ENCODE measurements at regions not wholly inside any gene's neighbourhood (a gene's known extent, or its start where the extent isn't known, plus 50 kb on each side); places are given as distances from the start of the nearest gene placed in this dataset.

DNA sequence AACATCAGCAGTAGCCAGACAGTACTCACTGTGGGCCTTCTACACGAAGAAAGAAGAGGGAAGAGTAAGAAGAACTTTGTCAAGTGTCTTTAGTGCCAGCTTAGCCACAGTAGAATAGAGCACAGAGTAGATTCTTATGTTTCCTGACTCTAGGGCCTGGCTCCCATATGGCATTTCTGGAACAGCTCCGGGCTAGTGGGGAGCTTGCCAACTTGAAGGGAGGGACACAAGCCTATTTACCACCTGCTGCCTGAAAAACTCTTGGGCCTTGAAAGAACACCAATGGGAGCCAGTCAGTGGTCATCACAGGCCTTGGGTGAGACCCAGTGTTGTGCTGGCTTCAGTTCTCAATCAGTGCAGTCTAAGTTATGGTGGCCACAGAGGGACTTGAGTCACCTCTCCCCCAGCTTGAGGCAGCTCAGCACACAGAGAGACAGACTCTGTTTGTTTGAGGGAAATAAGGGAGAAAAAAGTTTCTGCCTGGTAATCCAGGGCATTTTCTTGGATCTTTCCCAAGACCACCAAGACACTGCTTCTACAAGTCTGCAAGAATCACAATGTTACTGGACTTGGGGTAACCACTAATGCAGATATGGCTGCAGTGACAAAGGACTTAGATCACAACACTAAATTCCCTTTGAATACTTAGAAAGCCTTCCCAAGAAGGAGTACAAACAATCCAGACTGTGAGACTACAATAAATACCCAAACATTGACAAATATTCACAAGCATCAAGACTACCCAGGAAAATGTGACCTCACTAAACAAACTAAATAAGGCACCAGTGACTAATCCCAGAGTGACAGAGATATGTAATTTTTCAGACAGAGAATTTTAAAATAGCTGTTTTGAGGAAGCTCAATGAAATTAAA lies 261.0 kb upstream of the NDST3 start:
- Histone ChIP-seq H3K4me3 (no peak overlapping the region), H3K4me1 (no peaks in the 10 kb centered on the region), H3K9me3 (no peaks in the 10 kb centered on the region), H3K27ac (no peak overlapping the region), H3K36me3 (ENCODE audit: insufficient read depth in 1 of 2, low read depth in 1 of 2) (no peaks in the 10 kb centered on the region), H3K27me3 (ENCODE audit: insufficient read depth in 3 of 3, low read length in 2 of 3) (no peaks in the 10 kb centered on the region)
- DNase-seq: no peak
- intact Hi-C loops (cut with DNase I): no loop called here
- ATAC-seq: no peak
- TF ChIP-seq, protein P1, sequence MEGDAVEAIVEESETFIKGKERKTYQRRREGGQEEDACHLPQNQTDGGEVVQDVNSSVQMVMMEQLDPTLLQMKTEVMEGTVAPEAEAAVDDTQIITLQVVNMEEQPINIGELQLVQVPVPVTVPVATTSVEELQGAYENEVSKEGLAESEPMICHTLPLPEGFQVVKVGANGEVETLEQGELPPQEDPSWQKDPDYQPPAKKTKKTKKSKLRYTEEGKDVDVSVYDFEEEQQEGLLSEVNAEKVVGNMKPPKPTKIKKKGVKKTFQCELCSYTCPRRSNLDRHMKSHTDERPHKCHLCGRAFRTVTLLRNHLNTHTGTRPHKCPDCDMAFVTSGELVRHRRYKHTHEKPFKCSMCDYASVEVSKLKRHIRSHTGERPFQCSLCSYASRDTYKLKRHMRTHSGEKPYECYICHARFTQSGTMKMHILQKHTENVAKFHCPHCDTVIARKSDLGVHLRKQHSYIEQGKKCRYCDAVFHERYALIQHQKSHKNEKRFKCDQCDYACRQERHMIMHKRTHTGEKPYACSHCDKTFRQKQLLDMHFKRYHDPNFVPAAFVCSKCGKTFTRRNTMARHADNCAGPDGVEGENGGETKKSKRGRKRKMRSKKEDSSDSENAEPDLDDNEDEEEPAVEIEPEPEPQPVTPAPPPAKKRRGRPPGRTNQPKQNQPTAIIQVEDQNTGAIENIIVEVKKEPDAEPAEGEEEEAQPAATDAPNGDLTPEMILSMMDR (IDR thresholded peaks at IDR 0.05): no peak
- 21 to 41% (median 25%) methylated on average over 2 of the region's 2 CpGs for WGBS, 3 donors

DNA sequence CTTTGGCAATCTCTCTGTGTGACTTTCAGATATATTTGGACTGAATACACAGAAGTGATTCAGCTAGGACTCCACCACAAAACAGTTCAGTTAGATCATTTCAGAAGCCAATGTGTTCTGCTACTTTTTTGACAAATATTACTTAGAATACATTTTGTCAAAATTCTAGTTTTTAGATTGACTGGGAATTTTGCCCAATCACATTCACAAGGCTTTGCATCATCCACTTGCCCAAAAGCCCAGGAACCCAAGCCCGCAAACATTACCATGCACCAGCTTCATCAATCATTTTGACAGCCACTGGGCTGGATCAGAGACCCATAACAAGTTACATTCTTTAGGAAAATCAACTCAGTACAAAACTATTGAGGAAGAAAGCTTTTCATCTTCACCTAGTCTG lies 256.6 kb upstream of the NDST3 start:
- WGBS, 3 donors: 48 to 58% (median 56%) methylated on average over 1 of the region's 1 CpG
- Histone ChIP-seq H3K4me3 (no peak overlapping the region), H3K27me3 (ENCODE audit: insufficient read depth in 3 of 3, low read length in 2 of 3) (no peaks in the 10 kb centered on the region), H3K27ac (no peak overlapping the region), H3K9me3 (no peaks in the 10 kb centered on the region), H3K4me1 (no peaks in the 10 kb centered on the region), H3K36me3 (ENCODE audit: insufficient read depth in 1 of 2, low read depth in 1 of 2) (no peaks in the 10 kb centered on the region)
- no peak for ATAC-seq
- intact Hi-C loops (cut with DNase I): no loop called here
- no peak for DNase-seq
- TF ChIP-seq, protein P1 (IDR thresholded peaks at IDR 0.05): no peak

DNA sequence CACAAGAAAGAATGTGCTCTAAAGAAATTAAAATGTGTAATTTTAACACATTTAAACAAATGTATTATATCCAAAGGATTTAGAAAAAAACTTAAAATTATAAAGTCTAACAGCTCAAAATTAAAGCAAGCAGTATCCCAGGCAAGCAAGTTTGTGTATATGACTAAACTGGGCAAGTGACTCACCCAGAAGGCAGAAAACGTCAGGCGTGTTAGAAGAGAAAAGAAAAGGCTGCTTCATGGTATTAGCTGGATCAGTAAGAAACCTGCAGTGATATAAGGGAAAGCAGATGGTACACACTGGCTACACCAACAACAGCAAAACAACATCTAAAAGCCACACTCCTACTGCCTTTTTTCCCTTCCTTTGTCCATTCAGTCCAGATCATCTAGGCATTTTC lies 250.6 kb upstream of the NDST3 start:
- 19 to 37% (median 35%) methylated on average over 2 of the region's 2 CpGs for WGBS, 3 donors
- TF ChIP-seq, protein P1 (IDR thresholded peaks at IDR 0.05): no peak
- DNase-seq (no peak), ATAC-seq (no peak)
- H3K9me3 ChIP-seq: no peaks in the 10 kb centered on the region
- no peaks in the 10 kb centered on the region for H3K27me3 ChIP-seq (ENCODE audit: insufficient read depth in 3 of 3, low read length in 2 of 3)
- no peaks in the 10 kb centered on the region for H3K36me3 ChIP-seq (ENCODE audit: insufficient read depth in 1 of 2, low read depth in 1 of 2)
- no peak overlapping the region for H3K4me3 ChIP-seq
- no peak overlapping the region for H3K27ac ChIP-seq
- H3K4me1 ChIP-seq: no peaks in the 10 kb centered on the region
- intact Hi-C loops (cut with DNase I): no loop called here

DNA sequence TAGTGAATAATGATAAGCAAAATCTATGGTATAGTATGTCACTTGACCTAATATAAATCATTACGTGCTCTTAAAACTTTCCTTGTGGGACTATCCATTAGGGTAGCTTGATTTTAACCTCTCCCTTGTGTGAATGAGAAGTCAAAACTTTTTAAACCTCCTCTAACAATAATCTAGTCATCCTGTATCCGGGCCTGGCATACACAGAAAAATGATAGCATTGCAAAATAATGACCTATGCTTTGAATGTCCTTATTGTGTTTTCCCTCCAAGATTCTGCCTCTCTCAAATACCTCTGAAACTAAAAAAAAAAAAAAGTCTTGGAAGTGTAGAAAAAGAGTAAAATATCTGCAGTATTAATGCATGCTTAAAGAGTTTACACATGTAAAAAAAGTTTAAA lies 250.0 kb upstream of the NDST3 start:
- 42 to 48% (median 44%) methylated on average over 2 of the region's 2 CpGs for WGBS, 3 donors
- no peaks in the 10 kb centered on the region for H3K9me3 ChIP-seq
- H3K4me3 ChIP-seq: no peak overlapping the region
- TF ChIP-seq, protein P1 (IDR thresholded peaks at IDR 0.05): no peak
- no peaks in the 10 kb centered on the region for H3K4me1 ChIP-seq
- no peaks in the 10 kb centered on the region for H3K27me3 ChIP-seq (ENCODE audit: insufficient read depth in 3 of 3, low read length in 2 of 3)
- H3K27ac ChIP-seq: no peak overlapping the region
- intact Hi-C loops (cut with DNase I): no loop called here
- ATAC-seq (no peak), DNase-seq (no peak)
- no peaks in the 10 kb centered on the region for H3K36me3 ChIP-seq (ENCODE audit: insufficient read depth in 1 of 2, low read depth in 1 of 2)

DNA sequence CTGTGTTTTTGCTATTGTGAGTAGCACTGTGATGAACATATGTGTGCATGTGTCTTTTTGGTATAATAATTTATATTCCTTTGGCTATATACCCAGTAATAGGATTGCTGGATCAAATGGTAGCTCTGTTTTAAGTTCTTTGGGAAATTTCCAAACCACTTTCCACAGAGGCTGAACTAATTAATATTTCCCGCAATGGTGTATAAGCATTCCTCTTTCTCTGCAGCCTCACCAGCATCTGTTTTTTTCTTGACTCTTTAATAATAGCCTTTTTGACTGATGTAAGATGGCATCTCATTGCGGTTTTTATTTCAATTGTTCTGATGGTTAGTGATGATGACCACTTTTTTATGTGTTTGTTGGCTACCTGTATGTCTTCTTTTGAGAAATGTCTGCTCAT lies 247.7 kb upstream of the NDST3 start:
- Histone ChIP-seq H3K4me3 (no peak overlapping the region), H3K27ac (no peak overlapping the region), H3K9me3 (no peaks in the 10 kb centered on the region), H3K27me3 (ENCODE audit: insufficient read depth in 3 of 3, low read length in 2 of 3) (no peaks in the 10 kb centered on the region), H3K36me3 (ENCODE audit: insufficient read depth in 1 of 2, low read depth in 1 of 2) (no peaks in the 10 kb centered on the region), H3K4me1 (no peaks in the 10 kb centered on the region)
- WGBS, 3 donors: 33 to 42% (median 33%) methylated on average over 2 of the region's 2 CpGs
- TF ChIP-seq, protein P1 (IDR thresholded peaks at IDR 0.05): no peak
- DNase-seq (no peak), ATAC-seq (no peak)
- intact Hi-C loops (cut with DNase I): no loop called here
